HEK293 (cell line): ENCODE measurements at regions not wholly inside any gene's neighbourhood (a gene's known extent, or its start where the extent isn't known, plus 50 kb on each side); places are given as distances from the start of the nearest gene placed in this dataset.

ENCODE experiments used
- CTCF ChIA-PET: fragments of 350-600 bp; formaldehyde crosslinking; extraction: SDS; loops from one replicate; lab custom pipeline; 2021; ENCODE audit warnings: antibody characterized with exemption; lab: Yijun Ruan, JAX
- POLR2A ChIA-PET: fragments of 300-600 bp; formaldehyde crosslinking; extraction: SDS; loops from one replicate; lab custom pipeline; 2020; ENCODE audit warnings: antibody characterized with exemption, inconsistent platforms; lab: Yijun Ruan, JAX
- H3K27ac ChIP-seq: fragments of 200-500 bp; sonication (Bioruptor generic); 2 replicates; pipeline ENCODE4 v1.5.1; 2014; ENCODE audit warnings: low read depth, low read length, control low read depth, inconsistent platforms; ENCODE audit errors: extremely low read depth
- H3K36me3 ChIP-seq, 2 experiments: fragments of 200-500 bp in 1 of 2; sonication (Bioruptor generic) in 1 of 2; 1 replicate in 1 of 2; 2 replicates in 1 of 2; pipeline ENCODE4 v1.5.1; 2014 to 2017; ENCODE audit warnings: inconsistent platforms in 2 of 2, low read length in 2 of 2; ENCODE audit not compliant: control insufficient read depth in 2 of 2, insufficient read depth in 1 of 2
- H3K4me1 ChIP-seq: fragments of 200-500 bp; sonication (Bioruptor generic); 2 replicates; pipeline ENCODE4 v1.5.1; 2014; ENCODE audit warnings: mild to moderate bottlenecking, low read length, inconsistent platforms; ENCODE audit not compliant: control insufficient read depth, insufficient read depth
- H3K4me3 ChIP-seq: 2 replicates; pipeline ENCODE4 v1.5.1; 2011; ENCODE audit warnings: low read depth, mild to moderate bottlenecking, control low read depth, low read length, moderate library complexity
- H3K9me3 ChIP-seq: fragments of 200-500 bp; sonication (Bioruptor generic); 2 replicates; pipeline ENCODE4 v1.5.1; 2014; ENCODE audit warnings: low read depth, low read length, inconsistent platforms; ENCODE audit not compliant: control insufficient read depth, insufficient read depth
- BCL11A ChIP-seq: fragments of 450-650 bp; formaldehyde crosslinking; IDR thresholded peaks from 2 replicates; pipeline ENCODE4 v1.5.1; 2016; ENCODE audit warnings: low read depth, missing biosample characterization, missing genetic modification characterization
- GLI4 ChIP-seq: fragments of 450-650 bp; formaldehyde crosslinking; IDR thresholded peaks from 2 replicates; pipeline ENCODE4 v1.5.1; 2016; ENCODE audit warnings: missing biosample characterization, missing genetic modification characterization
- IKZF3 ChIP-seq: fragments of 450-650 bp; IDR thresholded peaks from 2 replicates; pipeline ENCODE4 v1.5.0; 2018; ENCODE audit warnings: missing biosample characterization, mild to moderate bottlenecking, missing genetic modification characterization, moderate library complexity
- KLF16 ChIP-seq: fragments of 450-650 bp; formaldehyde crosslinking; IDR thresholded peaks from 2 replicates; pipeline ENCODE4 v1.5.1; 2017; ENCODE audit warnings: missing biosample characterization, missing genetic modification characterization
- KLF7 ChIP-seq: fragments of 450-650 bp; formaldehyde crosslinking; IDR thresholded peaks from 2 replicates; pipeline ENCODE4 v1.5.1; 2016; ENCODE audit warnings: missing biosample characterization, missing genetic modification characterization, borderline replicate concordance
- MYNN ChIP-seq: fragments of 450-650 bp; formaldehyde crosslinking; IDR thresholded peaks from 2 replicates; pipeline ENCODE4 v1.5.1; 2016; ENCODE audit warnings: missing biosample characterization, missing genetic modification characterization, borderline replicate concordance
- MZF1 ChIP-seq: fragments of 450-650 bp; formaldehyde crosslinking; IDR thresholded peaks from 2 replicates; pipeline ENCODE4 v1.5.1; 2017; ENCODE audit warnings: missing biosample characterization, missing genetic modification characterization, borderline replicate concordance
- PRDM1 ChIP-seq: fragments of 450-650 bp; formaldehyde crosslinking; IDR thresholded peaks from 2 replicates; pipeline ENCODE4; 2016; ENCODE audit warnings: missing biosample characterization, missing genetic modification characterization
- PRDM2 ChIP-seq: fragments of 450-650 bp; formaldehyde crosslinking; IDR thresholded peaks from 2 replicates; pipeline ENCODE4 v1.5.1; 2016; ENCODE audit warnings: missing biosample characterization, missing genetic modification characterization, borderline replicate concordance
- YY1 ChIP-seq: fragments of 450-650 bp; formaldehyde crosslinking; IDR thresholded peaks from 2 replicates; pipeline ENCODE4 v1.5.1; 2018; ENCODE audit warnings: missing biosample characterization, missing genetic modification characterization
- ZBTB1 ChIP-seq: fragments of 450-650 bp; formaldehyde crosslinking; IDR thresholded peaks from 2 replicates; pipeline ENCODE4 v1.5.1; 2016; ENCODE audit warnings: missing biosample characterization, missing genetic modification characterization
- ZBTB17 ChIP-seq: fragments of 450-650 bp; formaldehyde crosslinking; IDR thresholded peaks from 2 replicates; pipeline ENCODE4 v1.5.1; 2016; ENCODE audit warnings: missing biosample characterization, missing genetic modification characterization
- ZFP3 ChIP-seq: fragments of 450-650 bp; formaldehyde crosslinking; IDR thresholded peaks from 2 replicates; pipeline ENCODE4 v1.5.1; 2016; ENCODE audit warnings: low read depth, missing biosample characterization, missing genetic modification characterization
- ZFP37 ChIP-seq: fragments of 450-650 bp; formaldehyde crosslinking; IDR thresholded peaks from 2 replicates; pipeline ENCODE4 v1.5.1; 2016; ENCODE audit warnings: missing biosample characterization, missing genetic modification characterization
- ZFP69B ChIP-seq: fragments of 450-650 bp; formaldehyde crosslinking; IDR thresholded peaks from 2 replicates; pipeline ENCODE4 v1.5.1; 2016; ENCODE audit warnings: missing biosample characterization, missing genetic modification characterization
- ZNF133 ChIP-seq: fragments of 450-650 bp; formaldehyde crosslinking; IDR thresholded peaks from 2 replicates; pipeline ENCODE4 v1.5.1; 2016; ENCODE audit warnings: missing biosample characterization, missing genetic modification characterization
- ZNF140 ChIP-seq: fragments of 450-650 bp; formaldehyde crosslinking; IDR thresholded peaks from 2 replicates; pipeline ENCODE4 v1.5.1; 2016; ENCODE audit warnings: missing biosample characterization, missing genetic modification characterization
- ZNF169 ChIP-seq: fragments of 450-650 bp; formaldehyde crosslinking; IDR thresholded peaks from 2 replicates; pipeline ENCODE4 v1.5.1; 2016; ENCODE audit warnings: missing biosample characterization, missing genetic modification characterization
- ZNF2 ChIP-seq: fragments of 450-650 bp; formaldehyde crosslinking; IDR thresholded peaks from 2 replicates; pipeline ENCODE4 v1.5.1; 2016; ENCODE audit warnings: missing biosample characterization, missing genetic modification characterization
- ZNF211 ChIP-seq: fragments of 450-650 bp; formaldehyde crosslinking; IDR thresholded peaks from 2 replicates; pipeline ENCODE4 v1.5.1; 2016; ENCODE audit warnings: low read depth, missing biosample characterization, missing genetic modification characterization
- ZNF214 ChIP-seq: fragments of 450-650 bp; formaldehyde crosslinking; IDR thresholded peaks from 2 replicates; pipeline ENCODE4 v1.5.1; 2017; ENCODE audit warnings: missing biosample characterization, mild to moderate bottlenecking, missing genetic modification characterization, borderline replicate concordance
- ZNF266 ChIP-seq: fragments of 450-650 bp; formaldehyde crosslinking; IDR thresholded peaks from 2 replicates; pipeline ENCODE4 v1.5.1; 2016; ENCODE audit warnings: missing biosample characterization, missing genetic modification characterization, low read depth
- ZNF292 ChIP-seq: fragments of 450-650 bp; formaldehyde crosslinking; IDR thresholded peaks from 2 replicates; pipeline ENCODE4 v1.5.1; 2016; ENCODE audit warnings: low read depth, missing biosample characterization, missing genetic modification characterization, borderline replicate concordance
- ZNF350 ChIP-seq: fragments of 450-650 bp; formaldehyde crosslinking; IDR thresholded peaks from 2 replicates; pipeline ENCODE4 v1.5.0; 2017; ENCODE audit warnings: missing biosample characterization, mild to moderate bottlenecking, missing genetic modification characterization
- ZNF362 ChIP-seq: fragments of 450-650 bp; formaldehyde crosslinking; IDR thresholded peaks from 2 replicates; pipeline ENCODE4 v1.5.1; 2016; ENCODE audit warnings: missing biosample characterization, missing genetic modification characterization
- ZNF37A ChIP-seq: fragments of 450-650 bp; IDR thresholded peaks from 2 replicates; pipeline ENCODE4 v1.5.1; 2018; ENCODE audit warnings: missing biosample characterization, missing genetic modification characterization
- ZNF449 ChIP-seq: fragments of 450-650 bp; formaldehyde crosslinking; IDR thresholded peaks from 2 replicates; pipeline ENCODE4 v1.5.1; 2017; ENCODE audit warnings: missing biosample characterization, mild to moderate bottlenecking, missing genetic modification characterization, moderate library complexity
- ZNF473 ChIP-seq: fragments of 450-650 bp; formaldehyde crosslinking; IDR thresholded peaks from 2 replicates; pipeline ENCODE4 v1.5.1; 2017; ENCODE audit warnings: missing biosample characterization, missing genetic modification characterization
- ZNF48 ChIP-seq: fragments of 450-650 bp; formaldehyde crosslinking; IDR thresholded peaks from 2 replicates; pipeline ENCODE4 v1.5.1; 2016; ENCODE audit warnings: missing biosample characterization, missing genetic modification characterization
- ZNF701 ChIP-seq: fragments of 450-650 bp; formaldehyde crosslinking; IDR thresholded peaks from 2 replicates; pipeline ENCODE4 v1.5.1; 2016; ENCODE audit warnings: missing biosample characterization, missing genetic modification characterization
- ZNF76 ChIP-seq: fragments of 450-650 bp; formaldehyde crosslinking; IDR thresholded peaks from 2 replicates; pipeline ENCODE4; 2016; ENCODE audit warnings: low read depth, missing biosample characterization, missing genetic modification characterization, borderline replicate concordance
- ZNF776 ChIP-seq: fragments of 450-650 bp; formaldehyde crosslinking; IDR thresholded peaks from 2 replicates; pipeline ENCODE4 v1.5.0; 2017; ENCODE audit warnings: missing biosample characterization, missing genetic modification characterization, borderline replicate concordance
- ZNF837 ChIP-seq: fragments of 450-650 bp; formaldehyde crosslinking; IDR thresholded peaks from 2 replicates; pipeline ENCODE4 v1.5.1; 2016; ENCODE audit warnings: missing biosample characterization, missing genetic modification characterization

DNA sequence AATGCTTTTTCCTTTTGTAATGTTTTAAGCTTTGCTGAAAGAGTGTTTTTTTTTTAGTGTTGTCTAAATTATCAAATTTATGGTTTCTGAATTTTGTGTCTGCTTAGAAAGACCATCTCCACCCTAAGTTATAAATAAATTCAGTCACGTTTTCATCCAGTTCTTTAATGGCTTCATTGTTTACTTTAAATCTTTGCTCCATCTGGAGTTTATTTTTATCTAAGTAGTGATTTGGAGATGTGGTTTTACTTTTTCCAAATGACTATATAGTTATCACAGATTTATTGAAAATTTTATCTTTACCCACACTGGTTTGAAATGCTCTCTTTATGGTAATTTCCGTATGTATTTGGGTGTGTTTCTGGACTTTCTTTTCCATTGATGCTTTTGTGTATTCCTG is 577.2 kb upstream of the ZNF608 start:
- ChIA-PET CTCF (interaction anchor here (0.6 kb wide), 2 partner anchors 17 to 199 kb away, joined by 3 read pairs; no protein-coding TSS in a partner anchor), POLR2A (no interaction called here)
- H3K27ac ChIP-seq: no peak overlapping the region; the same call in 1 of the 2 replicates
- no peaks in the 10 kb centered on the region for H3K9me3 ChIP-seq
- H3K4me1 ChIP-seq: peaks cover 30% of the 10 kb centered on the region
- no peak overlapping the region for H3K4me3 ChIP-seq
- H3K36me3 ChIP-seq: no peaks in the 10 kb centered on the region
- TF ChIP-seq ZNF140 (tag by site-specific recombination) (no peak), ZNF76 (tag by site-specific recombination) (no peak), ZBTB1 (tag by site-specific recombination) (no peak), ZNF350 (tag by site-specific recombination) (no peak), ZNF37A (no peak), ZNF214 (tag by site-specific recombination) (no peak), ZNF266 (tag by site-specific recombination) (no peak), ZFP3 (tag by site-specific recombination) (no peak), BCL11A (0 out of 2 replicates have a peak, but pooled peaks have one; percentile 19), ZNF776 (no peak), ZNF701 (tag by site-specific recombination) (no peak), ZNF837 (tag by site-specific recombination) (no peak), PRDM1 (tag by site-specific recombination) (no peak), IKZF3 (tag by site-specific recombination) (peak; percentile 44; the same call in 1 of the 2 replicates), ZNF133 (no peak), ZNF48 (tag by site-specific recombination) (no peak), ZNF473 (tag by site-specific recombination) (no peak), ZNF2 (tag by site-specific recombination) (no peak), ZNF362 (tag by site-specific recombination) (no peak), PRDM2 (tag by site-specific recombination) (no peak), MYNN (tag by site-specific recombination) (no peak), KLF7 (tag by site-specific recombination) (no peak), GLI4 (no peak), MZF1 (tag by site-specific recombination) (no peak), KLF16 (tag by site-specific recombination) (0 out of 2 replicates have a peak, but pooled peaks have one; percentile 17), YY1 (tag by site-specific recombination) (no peak), ZNF292 (tag by site-specific recombination) (no peak), ZNF449 (no peak), ZBTB17 (tag by site-specific recombination) (0 out of 2 replicates have a peak, but pooled peaks have one; percentile 52), ZFP37 (tag by site-specific recombination) (no peak), ZFP69B (no peak), ZNF169 (no peak), ZNF211 (tag by site-specific recombination) (no peak)
